DND-41 (cell line): ENCODE measurements at regions not wholly inside any gene's neighbourhood (a gene's known extent, or its start where the extent isn't known, plus 50 kb on each side); places are given as distances from the start of the nearest gene placed in this dataset.

Experiments used
- EZH2 ChIP-seq: IDR thresholded peaks from 3 replicates; pipeline ENCODE4 v1.6.1; 2012; ENCODE audit warnings: borderline replicate concordance, low read depth, mild to moderate bottlenecking, moderate library complexity, low read length, inconsistent platforms; ENCODE audit not compliant: severe bottlenecking
- TF ChIP-seq, protein P1 (sequence below): IDR thresholded peaks from 2 replicates; pipeline ENCODE4 v1.5.1; 2012; ENCODE audit warnings: borderline replicate concordance, low read length, moderate library complexity, mild to moderate bottlenecking; ENCODE audit not compliant: poor library complexity, severe bottlenecking; ENCODE audit errors: extremely low read depth

DNA sequence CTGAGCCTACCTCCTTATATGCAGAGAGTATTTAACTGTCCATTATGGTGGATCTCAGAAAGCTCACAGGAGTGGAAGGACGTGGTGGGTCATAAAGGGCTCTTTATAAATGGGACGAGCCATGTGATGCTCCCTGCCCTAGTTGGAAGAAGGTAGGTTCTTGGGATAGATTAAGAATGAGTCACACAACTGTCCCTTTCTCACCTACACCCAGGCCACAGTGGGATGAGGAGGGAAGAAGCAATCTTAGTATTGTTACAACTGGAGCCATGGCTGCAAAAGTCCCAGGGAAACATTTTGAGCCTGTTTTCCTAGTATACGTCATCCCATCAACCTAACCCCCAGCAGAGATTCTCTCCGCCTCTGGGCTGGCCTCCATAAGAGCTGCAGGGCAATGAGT is 229.9 kb downstream of the TTC32 start:
- TF ChIP-seq, protein P1, sequence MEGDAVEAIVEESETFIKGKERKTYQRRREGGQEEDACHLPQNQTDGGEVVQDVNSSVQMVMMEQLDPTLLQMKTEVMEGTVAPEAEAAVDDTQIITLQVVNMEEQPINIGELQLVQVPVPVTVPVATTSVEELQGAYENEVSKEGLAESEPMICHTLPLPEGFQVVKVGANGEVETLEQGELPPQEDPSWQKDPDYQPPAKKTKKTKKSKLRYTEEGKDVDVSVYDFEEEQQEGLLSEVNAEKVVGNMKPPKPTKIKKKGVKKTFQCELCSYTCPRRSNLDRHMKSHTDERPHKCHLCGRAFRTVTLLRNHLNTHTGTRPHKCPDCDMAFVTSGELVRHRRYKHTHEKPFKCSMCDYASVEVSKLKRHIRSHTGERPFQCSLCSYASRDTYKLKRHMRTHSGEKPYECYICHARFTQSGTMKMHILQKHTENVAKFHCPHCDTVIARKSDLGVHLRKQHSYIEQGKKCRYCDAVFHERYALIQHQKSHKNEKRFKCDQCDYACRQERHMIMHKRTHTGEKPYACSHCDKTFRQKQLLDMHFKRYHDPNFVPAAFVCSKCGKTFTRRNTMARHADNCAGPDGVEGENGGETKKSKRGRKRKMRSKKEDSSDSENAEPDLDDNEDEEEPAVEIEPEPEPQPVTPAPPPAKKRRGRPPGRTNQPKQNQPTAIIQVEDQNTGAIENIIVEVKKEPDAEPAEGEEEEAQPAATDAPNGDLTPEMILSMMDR: no peak
- no peak for TF ChIP-seq EZH2
